H54 (cell line): ENCODE measurements at regions not wholly inside any gene's neighbourhood (a gene's known extent, or its start where the extent isn't known, plus 50 kb on each side); places are given as distances from the start of the nearest gene placed in this dataset.

Experiments used
- DNase-seq: peaks from one replicate; pipeline ENCODE4 v3.0.0; 2011; ENCODE audit warnings: low spot score, mixed read lengths; ENCODE audit not compliant: insufficient read length
- FAIRE-seq: peaks from 3 replicates; lab custom pipeline; 2011; peaks lifted over from hg19 to GRCh38; lab: Jason Lieb, UNC
- POLR2A ChIP-seq: IDR thresholded peaks from 2 replicates; pipeline ENCODE4 v1.6.1; 2011; ENCODE audit warnings: low read depth, mild to moderate bottlenecking, low read length

DNA sequence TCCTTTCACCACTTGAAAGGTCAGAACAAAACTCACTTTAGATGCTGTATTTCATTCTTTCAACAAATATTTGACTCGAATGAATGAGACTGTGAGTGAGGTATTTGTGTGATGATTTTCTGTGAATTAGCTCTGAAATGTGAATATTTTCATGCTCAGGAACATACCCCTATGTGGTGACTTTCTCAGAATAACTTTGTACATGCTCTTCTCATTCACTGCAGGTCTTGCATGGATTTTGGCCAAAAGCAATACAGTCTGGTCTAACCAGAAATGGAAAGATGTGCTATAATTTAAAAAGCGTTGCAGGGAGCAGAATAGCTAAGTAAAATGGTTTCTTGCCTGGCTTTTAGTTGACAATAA lies 75.5 kb downstream of the MYCN start:
- DNase-seq (no peak), FAIRE-seq (no peak)
- TF ChIP-seq POLR2A, result no peak

DNA sequence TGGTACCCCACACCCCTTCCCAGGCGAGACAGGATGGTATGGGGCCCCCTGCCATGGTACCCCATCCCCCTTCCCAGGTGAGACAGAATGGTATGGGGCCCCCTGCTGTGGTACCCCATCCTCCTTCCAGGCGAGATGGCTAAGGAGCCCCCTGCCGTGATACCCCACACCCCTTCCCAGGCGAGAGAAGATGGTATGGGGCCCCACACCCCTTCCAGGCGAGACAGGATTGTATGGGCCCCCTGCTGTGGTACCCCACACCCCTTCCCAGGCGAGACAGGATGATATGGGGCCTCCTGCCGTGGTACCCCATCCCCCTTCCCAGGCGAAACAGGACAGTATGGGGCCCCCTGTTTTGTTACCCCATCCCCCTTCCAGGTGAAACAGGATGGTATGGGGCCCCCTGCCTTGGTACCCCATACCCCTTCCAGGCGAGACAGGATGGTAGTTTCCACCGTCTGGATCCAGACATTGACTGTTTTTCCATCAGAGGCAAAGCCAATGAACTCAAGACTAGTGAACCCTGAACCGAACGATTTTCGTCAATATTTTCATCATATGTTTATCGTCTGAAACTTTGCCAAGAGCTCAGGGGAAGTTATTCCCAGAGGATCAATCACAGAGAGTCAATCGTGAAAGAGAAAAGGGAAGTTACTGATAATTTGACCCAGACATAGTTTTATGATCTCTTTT lies 75.0 kb downstream of the MYCN start:
- no peak for TF ChIP-seq POLR2A
- no peak for DNase-seq
- no peak for FAIRE-seq

GRCh38 chr2:16014802-16015201 lies 74.5 kb downstream of the MYCN start:
- FAIRE-seq, result no peak
- DNase-seq, result no peak
- TF ChIP-seq POLR2A, result no peak

GRCh38 chr2:16014041-16014787 lies 73.9 kb downstream of the MYCN start:
- DNase-seq (no peak), FAIRE-seq (no peak)
- TF ChIP-seq POLR2A, result no peak

DNA sequence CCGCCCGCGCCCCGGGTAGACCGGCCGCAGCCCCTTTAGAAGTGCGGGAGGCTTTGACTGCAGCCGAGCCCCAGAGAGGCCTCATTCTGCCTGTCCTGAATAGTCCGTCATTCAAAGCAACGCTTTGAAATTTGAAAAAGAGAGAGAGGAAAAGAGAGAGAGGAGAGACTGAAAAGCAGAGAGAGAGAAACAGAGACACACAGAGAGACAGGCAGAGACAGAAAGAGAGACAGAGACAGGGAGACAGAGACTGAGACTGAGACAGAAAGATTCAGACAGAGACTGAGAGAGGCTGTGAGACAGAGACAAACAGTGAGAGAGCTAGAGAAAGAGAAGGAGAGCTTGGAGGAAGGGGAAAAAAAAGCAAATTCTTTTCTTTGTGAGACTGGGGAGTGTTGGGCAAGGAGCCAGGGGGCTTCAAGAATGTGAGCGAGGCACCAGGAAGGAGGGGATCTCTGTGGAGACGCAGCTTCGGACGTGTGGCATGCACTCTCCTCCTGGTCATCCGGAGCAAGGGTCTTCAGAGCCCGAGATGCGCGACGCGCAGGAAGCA lies 73.1 kb downstream of the MYCN start:
- no peak for TF ChIP-seq POLR2A
- DNase-seq, result no peak
- FAIRE-seq, result no peak

- FAIRE-seq, result no peak
- TF ChIP-seq POLR2A, result no peak
These were observed 72.4 kb downstream of the MYCN start for GRCh38 chr2:16012626-16013358.

GRCh38 chr2:16012029-16012596 lies 71.8 kb downstream of the MYCN start:
- no peak for TF ChIP-seq POLR2A
- DNase-seq, result no peak
- FAIRE-seq, result no peak

More at GRCh38 chr2:16012626-16013358, 72.4 kb downstream of the MYCN start:
- DNase-seq, result no peak

- TF ChIP-seq POLR2A, result no peak
- no peak for DNase-seq
- FAIRE-seq, result no peak
These were observed 71.2 kb downstream of the MYCN start for GRCh38 chr2:16011621-16011960.

GRCh38 chr2:16010951-16011620 lies 70.7 kb downstream of the MYCN start:
- FAIRE-seq (no peak), DNase-seq (no peak)
- no peak for TF ChIP-seq POLR2A

GRCh38 chr2:16010011-16010410 lies 69.7 kb downstream of the MYCN start:
- no peak for TF ChIP-seq POLR2A
- DNase-seq, result no peak
- FAIRE-seq, result no peak

DNA sequence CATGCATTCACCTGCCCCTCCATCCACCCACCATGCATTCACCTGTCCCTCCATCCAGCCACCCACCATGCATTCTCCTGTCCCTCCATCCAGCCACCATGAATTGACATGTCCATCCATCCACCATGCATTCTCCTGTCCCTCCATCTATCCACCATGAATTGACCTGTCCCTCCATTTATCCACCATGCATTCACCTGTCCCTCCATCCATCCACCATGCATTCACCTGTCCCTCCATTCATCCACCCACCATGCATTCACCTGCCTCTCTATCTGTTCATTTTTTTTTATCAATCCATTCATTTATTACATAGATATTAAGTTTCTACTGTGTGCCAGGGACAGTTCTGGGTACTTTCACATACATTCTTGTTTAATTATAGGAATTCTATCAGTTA lies 69.2 kb downstream of the MYCN start:
- FAIRE-seq (no peak), DNase-seq (no peak)
- no peak for TF ChIP-seq POLR2A

DNA sequence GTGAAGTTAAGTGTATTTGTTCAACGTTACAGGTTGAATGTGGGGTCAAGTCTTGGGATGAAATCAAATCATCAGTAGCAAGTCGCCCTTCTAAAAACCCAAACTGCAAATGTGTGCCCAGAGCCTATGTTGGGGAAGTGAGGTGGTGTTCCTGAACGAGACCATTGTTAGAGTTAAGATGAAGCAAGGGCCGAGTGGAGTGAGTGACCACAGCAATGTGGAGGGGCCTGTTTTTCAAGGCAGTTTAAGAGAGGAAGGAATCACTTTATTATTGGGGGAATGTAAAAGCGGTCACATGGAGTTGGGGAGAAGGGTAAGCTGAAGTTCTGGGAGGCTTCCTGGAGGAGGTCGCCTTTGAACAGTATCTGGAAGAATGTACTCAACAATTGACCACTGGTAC lies 68.5 kb downstream of the MYCN start:
- DNase-seq, result no peak
- no peak for FAIRE-seq
- TF ChIP-seq POLR2A, result no peak

- no peak for FAIRE-seq
- DNase-seq, result no peak
- no peak for TF ChIP-seq POLR2A
These were observed 68.0 kb downstream of the MYCN start for GRCh38 chr2:16008331-16008850.
